ENCODE measurements at regions not wholly inside any gene's neighbourhood (a gene's known extent, or its start where the extent isn't known, plus 50 kb on each side); places are given as distances from the start of the nearest gene placed in this dataset.

DNA sequence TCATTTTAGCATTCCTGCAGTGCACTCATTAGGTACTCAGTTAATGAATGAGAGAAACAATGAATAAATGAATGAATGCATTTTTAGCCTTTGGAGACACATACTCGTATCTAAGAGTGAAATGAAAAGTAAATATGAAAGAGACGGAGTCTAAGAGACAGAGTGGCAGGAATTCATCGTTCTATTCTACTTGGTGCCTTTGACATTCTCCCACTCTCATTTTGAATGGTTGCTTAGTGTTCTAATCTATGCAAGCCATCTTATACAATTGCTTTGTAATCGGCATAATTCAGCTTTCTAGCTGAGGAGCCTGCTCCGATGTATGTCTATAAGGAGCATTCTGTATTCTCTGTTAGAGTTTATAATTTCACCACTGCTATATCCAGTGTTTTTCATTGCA, 554.9 kb downstream of the PLCL1 start:
- Histone ChIP-seq H3K4me1 (ENCODE audit: insufficient read depth, low read length, severe bottlenecking) (no peaks in the 10 kb centered on the region), H3K4me2 (ENCODE audit: low read length) (no peak overlapping the region), H3K9ac (ENCODE audit: low read length) (no peak overlapping the region), H3F3A (ENCODE audit: insufficient read depth, low read length) (no peaks in the 10 kb centered on the region), H3K9me2 (ENCODE audit: low read depth, low read length) (no peaks in the 10 kb centered on the region), H3K36me3 (ENCODE audit: insufficient read depth, low read length) (no peaks in the 10 kb centered on the region), H2AFZ (ENCODE audit: low read length) (no peak overlapping the region), H3K9me3 (ENCODE audit: low read length) (no peaks in the 10 kb centered on the region), H3K79me2 (ENCODE audit: insufficient read depth, low read length) (no peaks in the 10 kb centered on the region), H3K27me3 (ENCODE audit: insufficient read depth, low read length) (no peaks in the 10 kb centered on the region), H3K4me3 (ENCODE audit: low read depth, low read length, poor library complexity, severe bottlenecking) (no peak overlapping the region), H4K20me1 (ENCODE audit: insufficient read depth, low read length) (no peaks in the 10 kb centered on the region), H3K27ac (ENCODE audit: low read depth, low read length, poor library complexity, severe bottlenecking) (no peak overlapping the region)
- TF ChIP-seq, protein P1, sequence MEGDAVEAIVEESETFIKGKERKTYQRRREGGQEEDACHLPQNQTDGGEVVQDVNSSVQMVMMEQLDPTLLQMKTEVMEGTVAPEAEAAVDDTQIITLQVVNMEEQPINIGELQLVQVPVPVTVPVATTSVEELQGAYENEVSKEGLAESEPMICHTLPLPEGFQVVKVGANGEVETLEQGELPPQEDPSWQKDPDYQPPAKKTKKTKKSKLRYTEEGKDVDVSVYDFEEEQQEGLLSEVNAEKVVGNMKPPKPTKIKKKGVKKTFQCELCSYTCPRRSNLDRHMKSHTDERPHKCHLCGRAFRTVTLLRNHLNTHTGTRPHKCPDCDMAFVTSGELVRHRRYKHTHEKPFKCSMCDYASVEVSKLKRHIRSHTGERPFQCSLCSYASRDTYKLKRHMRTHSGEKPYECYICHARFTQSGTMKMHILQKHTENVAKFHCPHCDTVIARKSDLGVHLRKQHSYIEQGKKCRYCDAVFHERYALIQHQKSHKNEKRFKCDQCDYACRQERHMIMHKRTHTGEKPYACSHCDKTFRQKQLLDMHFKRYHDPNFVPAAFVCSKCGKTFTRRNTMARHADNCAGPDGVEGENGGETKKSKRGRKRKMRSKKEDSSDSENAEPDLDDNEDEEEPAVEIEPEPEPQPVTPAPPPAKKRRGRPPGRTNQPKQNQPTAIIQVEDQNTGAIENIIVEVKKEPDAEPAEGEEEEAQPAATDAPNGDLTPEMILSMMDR (IDR thresholded peaks at IDR 0.05; ENCODE audit: low read length) = no peak
- no peak for TF ChIP-seq EZH2 (IDR thresholded peaks at IDR 0.05; ENCODE audit: borderline replicate concordance, low read length)

DNA sequence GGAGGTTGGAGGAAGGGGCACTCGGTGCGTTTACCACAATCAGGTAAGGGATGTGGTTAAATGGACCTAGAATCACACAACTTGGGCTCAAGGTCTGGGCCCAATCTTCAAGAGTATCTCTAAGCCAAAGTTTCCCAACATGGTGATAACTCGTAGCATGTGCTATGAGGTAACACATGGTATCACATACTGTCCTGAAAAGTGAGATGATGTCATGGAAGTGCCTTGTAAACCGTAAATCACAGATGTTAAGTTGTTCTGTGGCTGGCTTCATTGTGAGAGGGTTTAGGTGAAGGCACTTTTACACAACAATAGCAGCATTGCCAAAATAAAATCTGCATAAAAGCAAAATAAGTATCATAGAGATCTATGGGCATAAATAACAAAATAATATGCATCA, 551.8 kb downstream of the PLCL1 start:
- H3K79me2 ChIP-seq (ENCODE audit: insufficient read depth, low read length) = no peaks in the 10 kb centered on the region
- H3K27me3 ChIP-seq (ENCODE audit: insufficient read depth, low read length) = no peaks in the 10 kb centered on the region
- H4K20me1 ChIP-seq (ENCODE audit: insufficient read depth, low read length) = no peaks in the 10 kb centered on the region
- no peaks in the 10 kb centered on the region for H3K9me3 ChIP-seq (ENCODE audit: low read length)
- H3K9me2 ChIP-seq (ENCODE audit: low read depth, low read length) = no peaks in the 10 kb centered on the region
- H3K9ac ChIP-seq (ENCODE audit: low read length) = no peak overlapping the region
- H3K27ac ChIP-seq (ENCODE audit: low read depth, low read length, poor library complexity, severe bottlenecking) = no peak overlapping the region
- no peak overlapping the region for H2AFZ ChIP-seq (ENCODE audit: low read length)
- no peak overlapping the region for H3K4me3 ChIP-seq (ENCODE audit: low read depth, low read length, poor library complexity, severe bottlenecking)
- H3K4me1 ChIP-seq (ENCODE audit: insufficient read depth, low read length, severe bottlenecking) = no peaks in the 10 kb centered on the region
- TF ChIP-seq EZH2 (IDR thresholded peaks at IDR 0.05; ENCODE audit: borderline replicate concordance, low read length) = no peak
- TF ChIP-seq, protein P1 (IDR thresholded peaks at IDR 0.05; ENCODE audit: low read length) = no peak
- no peak overlapping the region for H3K4me2 ChIP-seq (ENCODE audit: low read length)
- H3K36me3 ChIP-seq (ENCODE audit: insufficient read depth, low read length) = no peaks in the 10 kb centered on the region
- H3F3A ChIP-seq (ENCODE audit: insufficient read depth, low read length) = no peaks in the 10 kb centered on the region

DNA sequence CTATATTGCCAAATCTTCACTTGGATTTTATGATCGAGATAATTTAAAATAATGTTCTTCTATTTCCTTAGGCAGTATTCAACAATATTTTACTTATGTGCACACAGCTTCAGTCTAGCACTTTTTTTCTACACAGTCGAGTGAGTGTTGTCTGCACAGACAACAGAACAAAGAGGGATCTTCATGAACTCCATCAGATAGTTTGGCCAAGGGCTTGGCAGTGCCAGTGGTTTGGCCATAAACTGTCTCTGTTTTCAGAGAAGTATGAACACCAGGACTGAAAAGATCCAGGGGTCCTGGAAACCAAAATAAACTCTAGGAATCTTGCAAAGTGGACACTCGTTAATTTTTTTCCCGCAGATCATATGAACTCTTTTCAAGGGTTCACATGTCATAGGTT, 547.3 kb downstream of the PLCL1 start:
- H3K9me3 ChIP-seq (ENCODE audit: low read length) = no peaks in the 10 kb centered on the region
- no peaks in the 10 kb centered on the region for H3F3A ChIP-seq (ENCODE audit: insufficient read depth, low read length)
- no peaks in the 10 kb centered on the region for H3K4me1 ChIP-seq (ENCODE audit: insufficient read depth, low read length, severe bottlenecking)
- H3K4me2 ChIP-seq (ENCODE audit: low read length) = no peak overlapping the region
- H3K27me3 ChIP-seq (ENCODE audit: insufficient read depth, low read length) = no peaks in the 10 kb centered on the region
- H3K9me2 ChIP-seq (ENCODE audit: low read depth, low read length) = no peaks in the 10 kb centered on the region
- no peaks in the 10 kb centered on the region for H3K79me2 ChIP-seq (ENCODE audit: insufficient read depth, low read length)
- H3K9ac ChIP-seq (ENCODE audit: low read length) = no peak overlapping the region
- no peak overlapping the region for H2AFZ ChIP-seq (ENCODE audit: low read length)
- no peak overlapping the region for H3K4me3 ChIP-seq (ENCODE audit: low read depth, low read length, poor library complexity, severe bottlenecking)
- no peaks in the 10 kb centered on the region for H4K20me1 ChIP-seq (ENCODE audit: insufficient read depth, low read length)
- H3K27ac ChIP-seq (ENCODE audit: low read depth, low read length, poor library complexity, severe bottlenecking) = no peak overlapping the region
- no peak for TF ChIP-seq EZH2 (IDR thresholded peaks at IDR 0.05; ENCODE audit: borderline replicate concordance, low read length)
- TF ChIP-seq, protein P1 (IDR thresholded peaks at IDR 0.05; ENCODE audit: low read length) = no peak
- H3K36me3 ChIP-seq (ENCODE audit: insufficient read depth, low read length) = no peaks in the 10 kb centered on the region

Measured in OCI-LY1 (cell line).